HG02885 (cell line): ENCODE measurements at regions not wholly inside any gene's neighbourhood (a gene's known extent, or its start where the extent isn't known, plus 50 kb on each side); places are given as distances from the start of the nearest gene placed in this dataset.

Source experiments
- ATAC-seq: cut with Tn5 transposase; IDR thresholded peaks from one replicate; pipeline ENCODE4 v1.9.1; 2021; ENCODE audit warnings: mild to moderate bottlenecking; ENCODE audit not compliant: unreplicated experiment, poor library complexity

DNA sequence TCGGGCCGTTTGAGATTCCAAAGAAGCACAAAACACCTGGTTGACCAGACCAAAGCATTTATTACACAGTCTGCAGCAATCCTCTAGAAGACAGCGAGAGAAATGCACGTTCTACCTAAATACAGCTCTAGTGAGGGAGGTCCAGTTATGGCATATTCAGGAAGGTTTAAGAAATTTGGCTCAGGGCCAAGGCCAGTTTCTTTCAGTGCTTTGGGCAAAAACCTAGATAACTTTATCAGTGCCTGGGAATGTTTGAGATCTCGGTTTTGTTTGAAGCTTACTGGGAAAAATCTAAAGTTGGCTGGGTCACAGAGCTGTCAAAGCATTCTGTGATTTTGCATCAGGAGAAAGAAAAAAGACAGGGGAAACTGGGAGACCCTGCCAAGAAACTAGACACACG, 514.0 kb upstream of the TMPRSS15 start:
- no peak for ATAC-seq

DNA sequence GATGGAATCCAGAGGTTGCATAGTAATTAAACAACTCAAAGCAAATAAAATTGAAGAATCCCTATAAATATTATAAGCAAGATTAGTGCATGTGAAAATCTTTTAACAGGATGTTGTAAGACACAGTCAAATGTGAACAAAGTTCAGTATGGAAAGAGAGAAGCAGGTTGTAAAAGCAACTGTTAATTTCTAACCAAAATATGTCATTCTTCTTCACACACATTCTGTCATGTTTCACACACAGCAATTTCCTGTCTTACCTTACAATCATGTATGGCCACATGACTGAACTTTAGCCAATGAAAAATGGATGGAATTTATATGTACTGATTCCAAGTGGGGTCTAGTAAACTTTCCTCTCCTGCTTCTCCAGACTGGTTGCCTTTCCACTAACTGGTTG, 527.7 kb upstream of the TMPRSS15 start:
- ATAC-seq = no peak

DNA sequence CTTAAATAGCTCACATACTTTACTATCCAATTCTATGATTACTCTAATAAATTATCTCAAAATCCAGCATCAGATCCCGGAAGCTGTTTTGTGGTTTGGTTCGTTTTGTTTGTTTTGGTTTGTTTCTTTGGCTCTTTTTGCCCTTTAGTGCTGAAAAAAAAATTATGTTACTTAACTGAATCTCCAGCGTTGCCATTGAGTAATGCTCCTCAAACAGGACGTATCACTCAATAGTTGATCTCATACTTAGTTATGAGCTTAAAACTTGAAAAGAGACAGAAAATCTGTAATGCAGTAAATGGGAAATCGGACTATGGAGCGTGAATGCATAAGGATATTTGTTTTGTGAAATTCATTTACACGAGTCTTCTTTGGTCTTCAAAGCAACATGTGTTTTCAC, 533.8 kb upstream of the TMPRSS15 start:
- ATAC-seq = no peak

DNA sequence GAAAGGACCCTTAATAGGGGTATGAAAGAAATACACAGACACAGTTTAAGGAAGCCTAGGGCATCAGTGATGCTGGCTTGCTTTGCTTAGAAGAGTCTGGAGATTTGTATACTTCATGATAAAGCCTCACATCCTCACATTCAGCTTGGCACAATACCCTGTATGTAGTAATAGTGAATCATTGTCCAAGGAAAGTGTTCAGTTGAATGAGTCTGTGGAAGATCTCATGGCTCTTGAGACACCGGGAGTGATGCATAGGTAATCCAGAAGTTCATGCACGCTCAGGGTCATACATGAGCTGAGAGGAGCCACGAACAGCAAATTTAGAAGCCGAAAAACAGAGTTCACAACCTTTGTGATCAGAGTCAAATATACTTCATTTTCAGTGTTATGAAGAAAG, 537.2 kb upstream of the TMPRSS15 start:
- no peak for ATAC-seq

DNA sequence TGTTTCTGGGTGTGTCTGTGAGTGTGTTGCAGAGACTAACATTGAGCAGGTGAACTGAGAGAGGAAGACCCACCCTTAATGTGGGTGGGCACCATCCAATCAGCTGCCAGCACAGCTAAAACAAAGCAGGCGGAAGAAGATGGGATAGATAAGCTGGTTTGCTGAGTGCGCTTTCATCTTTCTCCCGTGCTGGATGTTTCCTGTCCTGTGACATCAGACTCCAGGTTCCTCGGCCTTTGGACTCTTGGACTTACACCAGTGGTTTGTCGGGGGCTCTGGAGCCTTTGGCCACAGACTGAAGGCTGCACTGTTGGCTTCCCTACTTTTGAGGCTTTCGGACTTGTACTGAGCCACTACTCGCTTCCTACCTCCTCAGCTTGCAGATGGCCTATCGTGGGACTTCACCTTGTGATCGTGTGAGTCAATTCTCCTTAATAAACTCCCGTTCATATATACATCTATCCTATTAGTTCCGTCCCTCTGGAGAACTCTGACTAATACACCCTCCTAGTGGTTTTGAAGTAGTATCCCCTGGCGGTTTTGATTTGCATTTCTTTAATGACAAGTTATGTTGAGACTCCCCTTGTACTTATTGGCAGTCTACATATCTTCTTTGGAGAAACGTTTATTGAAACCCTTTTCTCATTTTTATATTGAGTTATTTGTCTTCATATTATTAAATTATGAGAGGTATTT, 546.6 kb upstream of the TMPRSS15 start:
- no peak for ATAC-seq

DNA sequence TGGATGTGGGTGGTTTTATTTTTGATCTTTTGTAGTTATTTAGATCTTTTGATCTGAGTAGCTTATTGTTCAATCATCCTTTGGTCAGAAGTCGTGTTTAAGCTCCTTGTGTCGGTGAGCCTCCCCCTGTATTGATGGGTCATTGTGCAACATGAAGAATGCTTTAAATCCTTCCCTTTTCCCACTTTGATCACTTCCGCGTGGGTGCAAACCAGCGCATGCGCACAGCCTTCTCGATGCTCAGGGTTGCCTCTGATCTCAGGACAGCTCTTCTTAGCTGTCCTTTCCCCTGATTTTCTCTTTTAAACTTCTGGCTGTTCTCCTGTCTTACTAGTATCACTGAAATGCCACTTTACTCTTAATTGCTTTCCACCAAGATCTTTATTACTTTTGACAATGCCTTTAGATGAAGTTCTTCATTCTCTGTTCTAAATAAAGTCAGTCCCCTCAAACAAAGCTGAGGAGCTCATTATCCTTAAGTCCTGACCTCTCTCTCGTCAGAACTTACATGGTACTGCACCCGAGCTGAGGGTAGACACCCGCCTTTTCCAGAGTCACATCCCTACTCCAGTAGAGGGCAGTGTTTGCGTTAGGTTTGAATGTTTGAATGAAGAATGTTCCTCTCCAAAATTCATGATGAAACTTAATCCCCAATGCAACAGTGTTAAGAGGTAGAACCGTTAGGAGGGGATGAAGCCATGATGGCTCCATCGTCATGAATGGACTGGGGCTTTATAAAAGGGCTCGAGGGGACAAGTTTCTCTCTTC, 547.9 kb upstream of the TMPRSS15 start:
- no peak for ATAC-seq

DNA sequence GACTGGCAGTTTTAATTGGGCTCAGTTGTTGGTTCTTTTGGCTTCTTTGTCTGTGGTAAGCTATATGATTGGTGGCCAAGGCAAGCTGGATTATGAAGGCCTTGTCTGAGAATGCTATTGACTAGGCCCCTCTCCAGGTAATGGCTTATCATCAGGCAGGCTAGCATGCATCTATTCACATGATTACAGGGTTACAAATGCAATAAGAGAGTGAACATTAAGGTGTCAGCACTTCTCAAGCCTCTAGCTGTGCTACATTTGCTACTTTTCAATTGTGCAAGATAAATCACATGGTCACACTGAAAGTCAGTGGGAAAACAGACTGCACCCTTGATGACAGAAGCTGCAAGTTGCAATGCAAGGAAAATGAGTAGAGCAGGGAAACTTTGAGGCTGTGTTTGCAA, 550.9 kb upstream of the TMPRSS15 start:
- no peak for ATAC-seq

DNA sequence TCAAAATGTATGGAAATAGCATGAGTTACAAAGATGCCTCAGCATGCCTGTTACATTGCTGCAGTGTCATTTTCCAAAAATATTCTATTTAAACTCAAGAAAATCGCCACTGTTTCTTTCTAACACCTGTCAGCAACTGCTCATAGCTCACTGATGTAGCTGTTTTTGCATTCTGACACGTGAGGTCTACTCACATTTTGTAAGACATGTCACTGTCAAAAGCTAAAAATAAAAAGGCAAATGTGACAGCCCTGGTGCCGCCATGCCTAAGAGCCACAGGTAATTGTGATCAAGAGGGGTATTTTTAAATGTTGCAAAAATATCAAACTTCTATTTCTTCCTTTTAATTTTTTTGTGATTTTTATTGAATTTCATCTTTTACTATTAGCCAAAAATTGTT, 556.2 kb upstream of the TMPRSS15 start:
- ATAC-seq = no peak

DNA sequence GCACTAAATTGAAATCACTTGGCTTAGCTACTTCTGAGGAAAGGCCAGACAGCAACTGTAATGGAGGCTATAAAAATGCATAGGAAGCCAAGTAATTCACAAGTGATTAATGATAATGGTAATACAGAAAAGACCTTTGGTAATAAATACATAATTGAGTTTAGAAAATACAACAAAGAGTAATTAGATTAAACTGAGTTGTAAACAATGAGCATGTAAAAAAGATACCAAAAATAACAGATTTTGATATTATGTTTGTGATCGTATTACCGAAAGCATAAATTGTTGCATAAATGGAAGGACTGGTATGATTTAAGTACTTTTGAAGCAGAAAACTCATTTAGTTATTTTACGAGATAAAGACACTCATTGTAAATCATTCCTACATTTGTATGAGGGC, 556.7 kb upstream of the TMPRSS15 start:
- ATAC-seq = no peak

DNA sequence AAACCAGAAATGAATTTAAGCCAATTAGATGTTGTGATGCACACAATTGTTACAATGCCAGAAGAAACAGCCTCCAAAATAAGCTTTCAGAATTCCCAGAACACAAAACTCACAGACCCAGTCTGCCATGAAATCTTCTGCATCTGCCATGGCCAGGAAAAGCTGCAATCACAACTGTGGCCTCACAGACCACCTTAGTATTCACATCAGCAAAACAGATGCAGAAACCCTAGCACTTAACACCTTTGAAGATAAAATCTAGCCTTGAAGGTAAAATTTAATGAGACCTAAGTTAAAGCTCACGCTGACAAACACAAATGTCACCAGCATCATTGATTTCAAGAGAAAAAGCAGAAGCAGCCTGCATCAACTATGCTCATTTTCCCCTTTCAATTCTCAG, 566.8 kb upstream of the TMPRSS15 start:
- ATAC-seq = no peak

DNA sequence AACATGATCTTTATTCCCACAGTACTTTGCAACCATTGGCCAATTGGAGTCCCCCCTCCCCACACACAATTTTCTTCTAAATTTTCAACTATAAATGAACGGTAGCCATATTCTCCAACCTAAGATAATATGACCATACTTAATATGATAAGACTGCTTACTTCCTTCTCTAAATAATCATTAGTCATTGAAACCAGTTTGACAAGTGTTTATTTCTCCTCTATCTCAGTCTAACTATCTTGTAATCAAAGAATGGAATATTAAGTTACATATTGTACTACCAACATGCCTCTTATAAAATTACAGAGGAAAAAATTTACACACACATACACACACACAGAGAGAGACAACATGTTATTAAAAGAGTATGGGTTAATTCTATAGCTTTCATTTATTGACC, 567.4 kb upstream of the TMPRSS15 start:
- ATAC-seq = no peak

DNA sequence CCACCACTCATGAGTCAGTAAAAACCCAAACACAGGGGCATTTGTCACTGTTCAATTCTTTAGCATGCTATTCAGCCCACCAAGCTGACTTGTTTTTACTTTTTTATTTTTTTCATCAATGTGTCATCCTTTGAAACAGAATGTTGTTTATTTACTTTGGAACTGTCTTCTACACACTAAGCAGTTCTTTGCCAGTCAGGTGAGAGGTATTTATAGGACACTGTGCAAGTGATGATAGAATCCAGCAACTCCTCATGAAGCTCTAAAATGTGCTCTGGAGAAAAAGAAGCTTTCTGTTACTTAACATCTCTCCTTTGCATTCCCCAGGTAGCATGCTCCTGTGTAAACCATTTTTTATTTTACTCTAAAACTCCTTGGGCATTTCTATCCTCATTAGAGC, 582.0 kb upstream of the TMPRSS15 start:
- ATAC-seq = no peak

DNA sequence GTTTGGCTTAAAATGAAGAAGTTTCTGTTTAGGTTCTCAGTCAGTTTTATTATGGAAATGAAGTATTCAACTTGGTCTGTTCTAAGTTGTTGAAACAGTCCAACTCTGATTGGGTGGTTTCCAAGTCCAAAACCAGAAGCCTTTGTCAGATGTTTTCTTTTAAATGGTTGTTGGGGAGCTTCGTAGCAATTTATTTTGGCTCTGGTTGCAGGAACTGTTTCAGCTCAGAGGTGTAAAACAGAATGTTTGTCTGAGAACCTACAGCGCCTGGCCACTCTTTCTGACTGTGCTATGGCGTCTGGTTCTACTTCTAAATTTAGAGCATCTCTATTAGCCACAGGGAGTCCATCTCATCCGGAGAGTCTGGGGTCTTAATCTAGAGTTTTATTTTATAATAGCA, 582.6 kb upstream of the TMPRSS15 start:
- no peak for ATAC-seq

DNA sequence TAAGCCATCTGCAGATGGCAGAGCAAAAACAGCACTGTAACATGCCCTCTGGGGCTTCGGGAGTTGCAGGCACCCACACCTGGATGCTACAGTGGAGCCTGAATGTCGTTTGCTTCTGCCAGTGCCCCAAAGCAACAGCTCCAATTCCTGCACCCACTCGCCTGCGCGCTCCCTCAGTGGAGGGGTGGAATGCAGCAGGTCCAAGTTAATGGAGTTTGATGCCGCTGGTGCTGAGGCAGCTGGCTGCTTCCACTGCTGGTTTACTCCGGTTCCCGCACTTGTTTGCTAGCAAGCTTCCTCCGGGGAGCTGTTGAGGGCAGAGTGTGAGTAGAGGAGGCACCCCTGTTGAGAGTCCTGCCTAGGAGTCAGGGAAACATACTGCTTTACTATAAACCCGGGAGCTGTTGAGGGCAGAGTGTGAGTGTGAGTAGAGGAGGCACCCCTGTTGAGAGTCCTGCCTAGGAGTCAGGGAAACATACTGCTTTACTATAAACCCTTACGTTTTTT, 584.0 kb upstream of the TMPRSS15 start:
- ATAC-seq = no peak

DNA sequence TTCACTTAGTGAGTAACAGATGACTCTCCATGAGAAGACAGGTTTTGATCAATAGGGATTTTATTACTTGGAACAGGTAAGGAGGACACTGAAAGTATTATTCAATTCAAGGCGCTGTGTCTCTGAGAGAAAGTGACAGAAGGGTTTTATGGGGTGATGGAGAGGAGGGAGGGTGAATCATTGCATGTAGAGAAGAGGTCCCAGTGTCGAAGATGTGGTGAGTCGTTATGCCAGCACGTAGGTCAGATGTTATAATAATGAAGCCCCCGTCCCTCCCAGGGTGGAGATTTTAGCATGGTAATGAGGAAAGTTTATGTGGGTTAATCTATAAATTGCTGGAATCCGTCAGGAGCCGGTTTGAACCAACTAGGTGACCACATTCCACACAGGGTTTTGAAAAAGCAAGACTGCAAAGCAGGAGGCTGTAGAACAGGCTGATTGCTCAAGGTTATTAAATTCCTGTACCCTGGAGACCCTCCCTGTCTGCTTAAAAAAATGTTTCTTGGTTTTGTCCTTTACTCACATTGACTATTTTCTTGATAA, 586.4 kb upstream of the TMPRSS15 start:
- ATAC-seq = no peak

DNA sequence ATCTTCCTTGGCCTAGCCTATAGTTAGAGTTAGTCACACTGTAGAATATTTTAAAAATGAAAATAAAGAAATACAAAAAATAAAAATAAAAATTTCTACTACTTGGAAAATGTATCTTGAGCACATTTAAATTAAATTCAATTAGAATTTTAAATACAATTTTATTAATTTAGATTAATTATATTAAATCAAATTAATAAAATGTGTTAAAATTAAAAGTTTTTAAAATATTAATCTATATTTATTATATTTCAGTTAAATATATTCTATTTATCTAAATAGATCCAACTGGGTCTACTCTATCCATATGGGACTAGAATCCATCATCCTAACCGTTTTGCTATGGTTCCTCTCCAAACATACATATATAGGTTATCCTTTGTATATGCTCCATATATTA, 588.3 kb upstream of the TMPRSS15 start:
- ATAC-seq = no peak

DNA sequence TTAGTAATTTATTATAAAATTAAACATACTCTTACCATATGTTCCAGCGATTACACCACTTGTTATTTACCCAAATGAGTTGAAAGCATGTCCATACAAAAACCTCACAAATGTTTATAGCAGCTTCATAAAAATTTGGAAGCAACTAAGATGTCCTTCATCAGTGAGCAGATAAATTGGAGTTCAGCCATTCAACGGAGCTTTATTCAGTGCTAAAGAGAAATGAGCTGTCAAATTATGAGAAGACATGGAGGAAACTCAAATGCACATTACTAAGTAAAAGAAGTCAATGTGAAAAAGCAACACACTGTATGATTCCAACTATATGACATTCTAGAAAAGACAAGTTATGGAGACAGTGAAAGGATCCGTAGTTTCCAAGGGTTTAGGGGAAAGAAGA, 606.7 kb upstream of the TMPRSS15 start:
- no peak for ATAC-seq

DNA sequence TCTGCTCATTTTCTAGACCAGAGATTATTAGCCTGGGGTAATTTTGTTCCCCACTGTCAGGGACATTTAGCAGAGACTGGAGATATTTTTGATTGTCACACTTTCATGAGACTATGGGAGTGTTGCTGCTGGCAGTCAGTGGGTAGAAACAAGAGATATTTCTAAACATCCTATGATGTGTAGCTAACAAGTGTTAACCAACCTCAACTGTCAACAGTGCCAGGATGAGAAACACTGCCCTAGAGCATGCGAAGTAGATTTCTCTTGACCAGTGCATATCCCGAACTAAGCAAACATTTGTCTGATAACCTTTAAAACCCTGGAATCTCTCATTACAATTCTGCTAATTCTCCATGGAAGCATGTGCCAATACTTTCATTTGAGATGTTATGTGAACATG, 607.4 kb upstream of the TMPRSS15 start:
- ATAC-seq = no peak

DNA sequence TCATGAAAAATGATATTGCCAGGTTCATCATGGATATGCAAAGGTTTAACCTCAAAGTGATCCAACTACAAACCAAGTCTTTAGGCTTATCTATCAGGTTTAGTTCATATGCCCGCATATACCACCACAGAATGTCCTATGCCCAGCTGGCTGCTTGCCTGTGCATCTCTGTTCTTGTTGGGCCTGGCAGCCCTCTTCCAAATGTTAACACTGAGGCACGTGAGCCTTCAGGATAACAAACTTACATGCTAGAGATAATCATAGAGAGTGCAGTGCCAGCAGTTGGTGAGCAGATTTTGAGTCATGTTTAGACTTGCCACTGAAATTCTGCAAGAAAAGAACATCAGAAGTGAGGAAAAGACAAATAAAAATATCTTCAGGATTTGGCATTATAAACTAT, 607.9 kb upstream of the TMPRSS15 start:
- ATAC-seq = no peak

DNA sequence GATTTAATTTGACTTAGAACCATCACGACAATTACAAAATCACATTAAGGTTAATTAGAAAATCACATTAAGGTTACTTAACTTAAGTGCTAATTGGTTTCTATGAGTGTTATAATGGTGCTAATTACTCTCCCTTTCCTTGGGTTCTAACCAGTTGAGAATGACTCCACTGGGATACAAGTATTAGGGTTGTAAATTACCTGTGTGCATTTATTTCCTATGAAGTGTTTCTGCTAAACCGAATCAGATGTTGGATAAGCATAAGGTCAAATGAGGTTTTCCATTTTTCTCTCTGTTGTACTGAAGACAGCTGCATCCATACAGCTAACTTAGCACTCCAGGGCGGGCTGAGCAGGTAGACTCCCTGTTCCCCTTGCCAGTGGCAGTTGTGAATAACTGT, 610.3 kb upstream of the TMPRSS15 start:
- no peak for ATAC-seq

DNA sequence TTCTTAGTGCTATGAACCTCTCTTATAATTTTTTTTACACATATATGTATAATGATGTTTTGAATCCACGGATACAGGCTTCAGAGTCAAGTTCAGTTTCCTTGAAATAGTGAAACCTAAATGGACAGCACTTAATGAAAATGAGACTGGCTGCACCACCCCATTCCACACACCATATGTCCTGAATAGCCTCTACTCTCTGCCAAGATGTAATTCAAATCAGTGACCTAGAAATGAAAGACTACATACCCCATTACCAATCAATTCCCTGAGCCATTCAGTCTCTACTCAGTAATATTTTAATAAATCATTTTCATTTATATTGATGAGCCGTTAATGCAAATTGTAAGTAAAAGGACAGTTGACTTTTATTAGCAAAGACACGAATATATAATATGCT, 614.9 kb upstream of the TMPRSS15 start:
- no peak for ATAC-seq

DNA sequence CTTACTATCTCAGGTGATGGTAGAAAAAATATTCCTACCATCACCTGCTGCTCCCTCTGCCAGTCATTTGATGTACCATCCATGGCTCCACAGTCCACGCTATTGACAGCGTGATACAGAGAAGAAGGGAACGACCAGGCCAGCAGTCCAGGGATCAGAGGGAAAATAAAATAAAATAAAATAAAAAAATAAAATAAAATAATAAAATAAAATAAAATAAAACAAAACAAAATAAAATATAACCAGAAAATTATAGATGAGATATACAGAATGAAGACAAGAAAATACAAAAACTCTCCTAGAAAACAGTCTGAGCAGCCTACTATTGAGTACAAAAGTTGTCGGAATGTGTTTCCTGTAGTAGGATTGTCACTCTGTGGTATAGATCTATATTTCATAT, 619.4 kb upstream of the TMPRSS15 start:
- no peak for ATAC-seq
